ENCODE measurements at regions not wholly inside any gene's neighbourhood (a gene's known extent, or its start where the extent isn't known, plus 50 kb on each side); places are given as distances from the start of the nearest gene placed in this dataset.

DNA sequence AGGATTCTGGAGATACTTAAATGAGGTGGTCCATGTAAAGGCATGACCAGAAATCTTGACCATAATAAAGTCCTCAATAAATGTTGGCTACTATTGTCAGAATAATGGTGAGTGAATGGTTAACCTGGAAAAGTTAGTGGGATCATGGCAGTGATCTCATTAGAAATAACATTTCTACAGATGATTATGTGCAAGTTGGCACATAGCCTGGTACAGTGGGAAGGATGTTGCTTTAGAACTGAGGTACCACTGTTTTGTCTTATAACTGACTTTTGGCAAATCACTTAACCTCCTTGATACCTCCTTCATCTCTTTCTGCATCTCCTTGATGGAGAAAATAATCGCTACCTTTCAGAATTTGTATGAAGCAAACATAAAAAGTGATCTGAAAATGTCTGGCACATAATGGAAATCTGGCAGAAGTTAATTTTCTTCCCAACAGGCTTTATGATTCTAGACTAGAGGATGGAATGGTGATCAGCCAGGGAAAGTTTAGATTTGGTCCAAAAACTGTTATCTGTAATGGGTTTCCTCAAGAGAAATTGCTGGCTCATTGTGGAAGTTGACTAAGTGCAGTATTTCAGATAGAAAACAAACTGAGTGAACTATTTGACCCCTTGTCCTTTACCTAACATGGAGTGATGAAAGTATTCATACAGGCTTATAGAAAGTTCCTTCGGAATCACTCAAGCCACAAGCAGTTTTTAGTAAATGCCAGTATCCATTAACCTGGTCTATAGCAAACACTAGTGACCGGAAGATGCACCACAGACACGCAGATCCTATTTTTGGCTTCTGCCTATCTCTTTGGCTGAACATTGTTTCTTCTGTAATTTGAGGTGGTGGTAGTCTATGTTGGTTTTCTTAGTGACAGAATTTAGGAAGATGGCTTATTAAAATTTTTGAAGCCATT is 449.6 kb upstream of the TGFBR2 start (continued):
- TF ChIP-seq, protein P1, sequence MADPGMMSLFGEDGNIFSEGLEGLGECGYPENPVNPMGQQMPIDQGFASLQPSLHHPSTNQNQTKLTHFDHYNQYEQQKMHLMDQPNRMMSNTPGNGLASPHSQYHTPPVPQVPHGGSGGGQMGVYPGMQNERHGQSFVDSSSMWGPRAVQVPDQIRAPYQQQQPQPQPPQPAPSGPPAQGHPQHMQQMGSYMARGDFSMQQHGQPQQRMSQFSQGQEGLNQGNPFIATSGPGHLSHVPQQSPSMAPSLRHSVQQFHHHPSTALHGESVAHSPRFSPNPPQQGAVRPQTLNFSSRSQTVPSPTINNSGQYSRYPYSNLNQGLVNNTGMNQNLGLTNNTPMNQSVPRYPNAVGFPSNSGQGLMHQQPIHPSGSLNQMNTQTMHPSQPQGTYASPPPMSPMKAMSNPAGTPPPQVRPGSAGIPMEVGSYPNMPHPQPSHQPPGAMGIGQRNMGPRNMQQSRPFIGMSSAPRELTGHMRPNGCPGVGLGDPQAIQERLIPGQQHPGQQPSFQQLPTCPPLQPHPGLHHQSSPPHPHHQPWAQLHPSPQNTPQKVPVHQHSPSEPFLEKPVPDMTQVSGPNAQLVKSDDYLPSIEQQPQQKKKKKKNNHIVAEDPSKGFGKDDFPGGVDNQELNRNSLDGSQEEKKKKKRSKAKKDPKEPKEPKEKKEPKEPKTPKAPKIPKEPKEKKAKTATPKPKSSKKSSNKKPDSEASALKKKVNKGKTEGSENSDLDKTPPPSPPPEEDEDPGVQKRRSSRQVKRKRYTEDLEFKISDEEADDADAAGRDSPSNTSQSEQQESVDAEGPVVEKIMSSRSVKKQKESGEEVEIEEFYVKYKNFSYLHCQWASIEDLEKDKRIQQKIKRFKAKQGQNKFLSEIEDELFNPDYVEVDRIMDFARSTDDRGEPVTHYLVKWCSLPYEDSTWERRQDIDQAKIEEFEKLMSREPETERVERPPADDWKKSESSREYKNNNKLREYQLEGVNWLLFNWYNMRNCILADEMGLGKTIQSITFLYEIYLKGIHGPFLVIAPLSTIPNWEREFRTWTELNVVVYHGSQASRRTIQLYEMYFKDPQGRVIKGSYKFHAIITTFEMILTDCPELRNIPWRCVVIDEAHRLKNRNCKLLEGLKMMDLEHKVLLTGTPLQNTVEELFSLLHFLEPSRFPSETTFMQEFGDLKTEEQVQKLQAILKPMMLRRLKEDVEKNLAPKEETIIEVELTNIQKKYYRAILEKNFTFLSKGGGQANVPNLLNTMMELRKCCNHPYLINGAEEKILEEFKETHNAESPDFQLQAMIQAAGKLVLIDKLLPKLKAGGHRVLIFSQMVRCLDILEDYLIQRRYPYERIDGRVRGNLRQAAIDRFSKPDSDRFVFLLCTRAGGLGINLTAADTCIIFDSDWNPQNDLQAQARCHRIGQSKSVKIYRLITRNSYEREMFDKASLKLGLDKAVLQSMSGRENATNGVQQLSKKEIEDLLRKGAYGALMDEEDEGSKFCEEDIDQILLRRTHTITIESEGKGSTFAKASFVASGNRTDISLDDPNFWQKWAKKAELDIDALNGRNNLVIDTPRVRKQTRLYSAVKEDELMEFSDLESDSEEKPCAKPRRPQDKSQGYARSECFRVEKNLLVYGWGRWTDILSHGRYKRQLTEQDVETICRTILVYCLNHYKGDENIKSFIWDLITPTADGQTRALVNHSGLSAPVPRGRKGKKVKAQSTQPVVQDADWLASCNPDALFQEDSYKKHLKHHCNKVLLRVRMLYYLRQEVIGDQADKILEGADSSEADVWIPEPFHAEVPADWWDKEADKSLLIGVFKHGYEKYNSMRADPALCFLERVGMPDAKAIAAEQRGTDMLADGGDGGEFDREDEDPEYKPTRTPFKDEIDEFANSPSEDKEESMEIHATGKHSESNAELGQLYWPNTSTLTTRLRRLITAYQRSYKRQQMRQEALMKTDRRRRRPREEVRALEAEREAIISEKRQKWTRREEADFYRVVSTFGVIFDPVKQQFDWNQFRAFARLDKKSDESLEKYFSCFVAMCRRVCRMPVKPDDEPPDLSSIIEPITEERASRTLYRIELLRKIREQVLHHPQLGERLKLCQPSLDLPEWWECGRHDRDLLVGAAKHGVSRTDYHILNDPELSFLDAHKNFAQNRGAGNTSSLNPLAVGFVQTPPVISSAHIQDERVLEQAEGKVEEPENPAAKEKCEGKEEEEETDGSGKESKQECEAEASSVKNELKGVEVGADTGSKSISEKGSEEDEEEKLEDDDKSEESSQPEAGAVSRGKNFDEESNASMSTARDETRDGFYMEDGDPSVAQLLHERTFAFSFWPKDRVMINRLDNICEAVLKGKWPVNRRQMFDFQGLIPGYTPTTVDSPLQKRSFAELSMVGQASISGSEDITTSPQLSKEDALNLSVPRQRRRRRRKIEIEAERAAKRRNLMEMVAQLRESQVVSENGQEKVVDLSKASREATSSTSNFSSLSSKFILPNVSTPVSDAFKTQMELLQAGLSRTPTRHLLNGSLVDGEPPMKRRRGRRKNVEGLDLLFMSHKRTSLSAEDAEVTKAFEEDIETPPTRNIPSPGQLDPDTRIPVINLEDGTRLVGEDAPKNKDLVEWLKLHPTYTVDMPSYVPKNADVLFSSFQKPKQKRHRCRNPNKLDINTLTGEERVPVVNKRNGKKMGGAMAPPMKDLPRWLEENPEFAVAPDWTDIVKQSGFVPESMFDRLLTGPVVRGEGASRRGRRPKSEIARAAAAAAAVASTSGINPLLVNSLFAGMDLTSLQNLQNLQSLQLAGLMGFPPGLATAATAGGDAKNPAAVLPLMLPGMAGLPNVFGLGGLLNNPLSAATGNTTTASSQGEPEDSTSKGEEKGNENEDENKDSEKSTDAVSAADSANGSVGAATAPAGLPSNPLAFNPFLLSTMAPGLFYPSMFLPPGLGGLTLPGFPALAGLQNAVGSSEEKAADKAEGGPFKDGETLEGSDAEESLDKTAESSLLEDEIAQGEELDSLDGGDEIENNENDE (IDR thresholded peaks at IDR 0.05; ENCODE audit: insufficient replicate concordance, low read length), result no peak
- TF ChIP-seq RAD21 (IDR thresholded peaks at IDR 0.05 in 1 of 2, conservative IDR thresholded peaks at IDR 0.05 in 1 of 2; ENCODE audit: low read depth in 2 of 2, low read length in 2 of 2) (no peak), USF2 (IDR thresholded peaks at IDR 0.05; ENCODE audit: low read length) (no peak), ASH2L (IDR thresholded peaks at IDR 0.05; ENCODE audit: low read length) (no peak), CTBP2 (IDR thresholded peaks at IDR 0.05; ENCODE audit: borderline replicate concordance, insufficient read depth, insufficient read length, low read length) (no peak), GTF2F1 (IDR thresholded peaks at IDR 0.05; ENCODE audit: borderline replicate concordance, low read depth, low read length) (no peak), CEBPB (IDR thresholded peaks at IDR 0.05; ENCODE audit: low read depth, low read length) (no peak), TBP (IDR thresholded peaks at IDR 0.05; ENCODE audit: low read depth, low read length) (no peak)
